ENCODE measurements at regions not wholly inside any gene's neighbourhood (a gene's known extent, or its start where the extent isn't known, plus 50 kb on each side); places are given as distances from the start of the nearest gene placed in this dataset.

GRCh38 chr6:9566096-9566495 lies 848.8 kb downstream of the TFAP2A start:
- Histone ChIP-seq H3K36me3 (ENCODE audit: control insufficient read depth, insufficient read depth, low read length, severe bottlenecking) (no peaks in the 10 kb centered on the region), H3K4me1 (ENCODE audit: control insufficient read depth, insufficient read depth, low read length) (no peaks in the 10 kb centered on the region), H3K9me3 (ENCODE audit: control insufficient read depth, low read length) (no peaks in the 10 kb centered on the region), H3K27me3 (replicated peaks; ENCODE audit: control insufficient read depth, insufficient read depth, low read length) (no peaks in the 10 kb centered on the region), H3K4me3 (ENCODE audit: low read length) (no peak overlapping the region), H3K9ac (ENCODE audit: low read length) (no peak overlapping the region)
- no peak for DNase-seq (ENCODE audit: low read depth)

- H3K9ac ChIP-seq (ENCODE audit: low read length): no peak overlapping the region
- H3K4me1 ChIP-seq (ENCODE audit: control insufficient read depth, insufficient read depth, low read length): no peaks in the 10 kb centered on the region
- no peak for DNase-seq (ENCODE audit: low read depth)
- H3K36me3 ChIP-seq (ENCODE audit: control insufficient read depth, insufficient read depth, low read length, severe bottlenecking): no peaks in the 10 kb centered on the region
- no peaks in the 10 kb centered on the region for H3K9me3 ChIP-seq (ENCODE audit: control insufficient read depth, low read length)
- H3K4me3 ChIP-seq (ENCODE audit: low read length): no peak overlapping the region
- no peaks in the 10 kb centered on the region for H3K27me3 ChIP-seq (replicated peaks; ENCODE audit: control insufficient read depth, insufficient read depth, low read length)
These were observed 850.9 kb downstream of the TFAP2A start for GRCh38 chr6:9564021-9564420.

GRCh38 chr6:9563568-9563967 lies 851.3 kb downstream of the TFAP2A start:
- no peaks in the 10 kb centered on the region for H3K36me3 ChIP-seq (ENCODE audit: control insufficient read depth, insufficient read depth, low read length, severe bottlenecking)
- H3K9ac ChIP-seq (ENCODE audit: low read length): no peak overlapping the region
- no peak overlapping the region for H3K4me3 ChIP-seq (ENCODE audit: low read length)
- H3K27me3 ChIP-seq (replicated peaks; ENCODE audit: control insufficient read depth, insufficient read depth, low read length): no peaks in the 10 kb centered on the region
- no peaks in the 10 kb centered on the region for H3K9me3 ChIP-seq (ENCODE audit: control insufficient read depth, low read length)
- no peaks in the 10 kb centered on the region for H3K4me1 ChIP-seq (ENCODE audit: control insufficient read depth, insufficient read depth, low read length)
- no peak for DNase-seq (ENCODE audit: low read depth)

- Histone ChIP-seq H3K36me3 (ENCODE audit: control insufficient read depth, insufficient read depth, low read length, severe bottlenecking) (no peaks in the 10 kb centered on the region), H3K27me3 (replicated peaks; ENCODE audit: control insufficient read depth, insufficient read depth, low read length) (no peaks in the 10 kb centered on the region), H3K4me3 (ENCODE audit: low read length) (no peak overlapping the region), H3K9me3 (ENCODE audit: control insufficient read depth, low read length) (peaks cover 7% of the 10 kb centered on the region), H3K9ac (ENCODE audit: low read length) (no peak overlapping the region), H3K4me1 (ENCODE audit: control insufficient read depth, insufficient read depth, low read length) (no peaks in the 10 kb centered on the region)
- peak; percentile 54 for DNase-seq (ENCODE audit: low read depth)
These were observed 860.1 kb downstream of the TFAP2A start for GRCh38 chr6:9554806-9555205.

GRCh38 chr6:9554323-9554722 lies 860.6 kb downstream of the TFAP2A start:
- Histone ChIP-seq H3K36me3 (ENCODE audit: control insufficient read depth, insufficient read depth, low read length, severe bottlenecking) (no peaks in the 10 kb centered on the region), H3K27me3 (replicated peaks; ENCODE audit: control insufficient read depth, insufficient read depth, low read length) (no peaks in the 10 kb centered on the region), H3K9ac (ENCODE audit: low read length) (no peak overlapping the region), H3K4me1 (ENCODE audit: control insufficient read depth, insufficient read depth, low read length) (no peaks in the 10 kb centered on the region), H3K9me3 (ENCODE audit: control insufficient read depth, low read length) (peaks cover 7% of the 10 kb centered on the region), H3K4me3 (ENCODE audit: low read length) (no peak overlapping the region)
- DNase-seq (ENCODE audit: low read depth): no peak

GRCh38 chr6:9553002-9553401 lies 861.9 kb downstream of the TFAP2A start:
- H3K9ac ChIP-seq (ENCODE audit: low read length): no peak overlapping the region
- H3K9me3 ChIP-seq (ENCODE audit: control insufficient read depth, low read length): peaks cover 7% of the 10 kb centered on the region
- H3K36me3 ChIP-seq (ENCODE audit: control insufficient read depth, insufficient read depth, low read length, severe bottlenecking): no peaks in the 10 kb centered on the region
- no peak for DNase-seq (ENCODE audit: low read depth)
- no peaks in the 10 kb centered on the region for H3K27me3 ChIP-seq (replicated peaks; ENCODE audit: control insufficient read depth, insufficient read depth, low read length)
- H3K4me3 ChIP-seq (ENCODE audit: low read length): no peak overlapping the region
- H3K4me1 ChIP-seq (ENCODE audit: control insufficient read depth, insufficient read depth, low read length): no peaks in the 10 kb centered on the region

GRCh38 chr6:9543649-9544048 lies 871.2 kb downstream of the TFAP2A start:
- Histone ChIP-seq H3K27me3 (replicated peaks; ENCODE audit: control insufficient read depth, insufficient read depth, low read length) (no peaks in the 10 kb centered on the region), H3K36me3 (ENCODE audit: control insufficient read depth, insufficient read depth, low read length, severe bottlenecking) (no peaks in the 10 kb centered on the region), H3K4me3 (ENCODE audit: low read length) (no peak overlapping the region), H3K9me3 (ENCODE audit: control insufficient read depth, low read length) (no peaks in the 10 kb centered on the region), H3K4me1 (ENCODE audit: control insufficient read depth, insufficient read depth, low read length) (peaks cover 2% of the 10 kb centered on the region), H3K9ac (ENCODE audit: low read length) (no peak overlapping the region)
- no peak for DNase-seq (ENCODE audit: low read depth)

- H3K4me1 ChIP-seq (ENCODE audit: control insufficient read depth, insufficient read depth, low read length): peaks cover 2% of the 10 kb centered on the region
- DNase-seq (ENCODE audit: low read depth): peak; percentile 89
- H3K9ac ChIP-seq (ENCODE audit: low read length): no peak overlapping the region
- H3K27me3 ChIP-seq (replicated peaks; ENCODE audit: control insufficient read depth, insufficient read depth, low read length): no peaks in the 10 kb centered on the region
- no peak overlapping the region for H3K4me3 ChIP-seq (ENCODE audit: low read length)
- H3K36me3 ChIP-seq (ENCODE audit: control insufficient read depth, insufficient read depth, low read length, severe bottlenecking): no peaks in the 10 kb centered on the region
- H3K9me3 ChIP-seq (ENCODE audit: control insufficient read depth, low read length): no peaks in the 10 kb centered on the region
These were observed 874.2 kb downstream of the TFAP2A start for GRCh38 chr6:9540534-9541126.

GRCh38 chr6:9540126-9540525 lies 874.7 kb downstream of the TFAP2A start:
- peak; percentile 32 for DNase-seq (ENCODE audit: low read depth)
- no peak overlapping the region for H3K4me3 ChIP-seq (ENCODE audit: low read length)

GRCh38 chr6:9539231-9539755 lies 875.6 kb downstream of the TFAP2A start:
- Histone ChIP-seq H3K4me3 (ENCODE audit: low read length) (no peak overlapping the region), H3K9ac (ENCODE audit: low read length) (no peak overlapping the region), H3K36me3 (ENCODE audit: control insufficient read depth, insufficient read depth, low read length, severe bottlenecking) (no peaks in the 10 kb centered on the region), H3K9me3 (ENCODE audit: control insufficient read depth, low read length) (no peaks in the 10 kb centered on the region), H3K4me1 (ENCODE audit: control insufficient read depth, insufficient read depth, low read length) (peaks cover 8% of the 10 kb centered on the region), H3K27me3 (replicated peaks; ENCODE audit: control insufficient read depth, insufficient read depth, low read length) (no peaks in the 10 kb centered on the region)
- DNase-seq (ENCODE audit: low read depth): no peak

More at GRCh38 chr6:9540126-9540525, 874.7 kb downstream of the TFAP2A start:
- Histone ChIP-seq H3K9me3 (ENCODE audit: control insufficient read depth, low read length) (no peaks in the 10 kb centered on the region), H3K9ac (ENCODE audit: low read length) (no peak overlapping the region), H3K36me3 (ENCODE audit: control insufficient read depth, insufficient read depth, low read length, severe bottlenecking) (no peaks in the 10 kb centered on the region), H3K4me1 (ENCODE audit: control insufficient read depth, insufficient read depth, low read length) (peaks cover 5% of the 10 kb centered on the region), H3K27me3 (replicated peaks; ENCODE audit: control insufficient read depth, insufficient read depth, low read length) (no peaks in the 10 kb centered on the region)

GRCh38 chr6:9537381-9537780 lies 877.5 kb downstream of the TFAP2A start:
- Histone ChIP-seq H3K4me3 (ENCODE audit: low read length) (no peak overlapping the region), H3K36me3 (ENCODE audit: control insufficient read depth, insufficient read depth, low read length, severe bottlenecking) (no peaks in the 10 kb centered on the region), H3K27me3 (replicated peaks; ENCODE audit: control insufficient read depth, insufficient read depth, low read length) (no peaks in the 10 kb centered on the region), H3K9ac (ENCODE audit: low read length) (no peak overlapping the region), H3K4me1 (ENCODE audit: control insufficient read depth, insufficient read depth, low read length) (peaks cover 8% of the 10 kb centered on the region), H3K9me3 (ENCODE audit: control insufficient read depth, low read length) (no peaks in the 10 kb centered on the region)
- DNase-seq (ENCODE audit: low read depth): no peak

- Histone ChIP-seq H3K9ac (ENCODE audit: low read length) (no peak overlapping the region), H3K27me3 (replicated peaks; ENCODE audit: control insufficient read depth, insufficient read depth, low read length) (no peaks in the 10 kb centered on the region), H3K9me3 (ENCODE audit: control insufficient read depth, low read length) (no peaks in the 10 kb centered on the region), H3K4me1 (ENCODE audit: control insufficient read depth, insufficient read depth, low read length) (peaks cover 6% of the 10 kb centered on the region), H3K36me3 (ENCODE audit: control insufficient read depth, insufficient read depth, low read length, severe bottlenecking) (no peaks in the 10 kb centered on the region), H3K4me3 (ENCODE audit: low read length) (no peak overlapping the region)
- no peak for DNase-seq (ENCODE audit: low read depth)
These were observed 879.8 kb downstream of the TFAP2A start for GRCh38 chr6:9535106-9535505.
